DOHH2 (cell line): ENCODE measurements at regions not wholly inside any gene's neighbourhood (a gene's known extent, or its start where the extent isn't known, plus 50 kb on each side); places are given as distances from the start of the nearest gene placed in this dataset.

Source experiments
- H3F3A ChIP-seq: fragments of 200-600 bp; sonication (generic), shearing (Covaris generic); 2 replicates; pipeline ENCODE4 v1.6.0; 2016; ENCODE audit warnings: antibody characterized with exemption, mild to moderate bottlenecking; ENCODE audit not compliant: control insufficient read depth, insufficient read depth
- H3K27ac ChIP-seq: fragments of 200-600 bp; sonication (generic); 2 replicates; pipeline ENCODE4 v1.5.1; 2014; ENCODE audit warnings: low read depth, mild to moderate bottlenecking, low read length, moderate library complexity
- H3K27me3 ChIP-seq: fragments of 200-600 bp; sonication (generic); 2 replicates; pipeline ENCODE4 v1.6.1; 2014; ENCODE audit warnings: mild to moderate bottlenecking, low read length, mixed read lengths; ENCODE audit not compliant: control insufficient read depth
- H3K36me3 ChIP-seq: fragments of 200-600 bp; sonication (generic); 2 replicates; pipeline ENCODE4 v1.6.1; 2014; ENCODE audit warnings: mild to moderate bottlenecking, low read length, moderate library complexity, mixed read lengths; ENCODE audit not compliant: control insufficient read depth
- H3K4me1 ChIP-seq: fragments of 200-600 bp; sonication (generic); 2 replicates; pipeline ENCODE4 v1.6.1; 2014; ENCODE audit warnings: mild to moderate bottlenecking, low read length, mixed read lengths; ENCODE audit not compliant: control insufficient read depth
- H3K4me2 ChIP-seq: fragments of 200-600 bp; sonication (generic); 2 replicates; pipeline ENCODE4 v1.6.0; 2014; ENCODE audit warnings: mild to moderate bottlenecking, low read length, moderate library complexity
- H3K4me3 ChIP-seq: fragments of 200-600 bp; sonication (generic); 2 replicates; pipeline ENCODE4 v1.5.1; 2014; ENCODE audit warnings: mild to moderate bottlenecking, low read length, mixed read lengths
- H3K79me2 ChIP-seq: fragments of 200-600 bp; sonication (generic); 2 replicates; pipeline ENCODE4 v1.6.1; 2014; ENCODE audit warnings: mild to moderate bottlenecking, low read length, mixed read lengths; ENCODE audit not compliant: control insufficient read depth
- H3K9me2 ChIP-seq: fragments of 200-600 bp; sonication (generic); replicated peaks from 2 replicates; pipeline ENCODE4 v1.6.1; 2014; ENCODE audit warnings: mild to moderate bottlenecking, low read length, mixed read lengths; ENCODE audit not compliant: control insufficient read depth
- H3K9me3 ChIP-seq: fragments of 200-600 bp; sonication (generic); 2 replicates; pipeline ENCODE4 v1.6.1; 2014; ENCODE audit warnings: antibody characterized with exemption, low read length, mixed read lengths; ENCODE audit not compliant: control insufficient read depth, insufficient read depth
- H4K20me1 ChIP-seq: fragments of 200-600 bp; sonication (generic); 2 replicates; pipeline ENCODE4 v1.6.0; 2014; ENCODE audit warnings: low read depth, mild to moderate bottlenecking, antibody characterized with exemption, low read length, moderate library complexity; ENCODE audit not compliant: control insufficient read depth, insufficient read depth
- CTCF ChIP-seq: fragments of 200-600 bp; sonication (generic); IDR thresholded peaks from one replicate; pipeline ENCODE4 v1.5.1; 2014; ENCODE audit warnings: antibody characterized with exemption, mild to moderate bottlenecking, low read depth, low read length; ENCODE audit not compliant: poor library complexity, severe bottlenecking
- EZH2phosphoT487 ChIP-seq: fragments of 200-600 bp; sonication (generic); IDR thresholded peaks from 2 replicates; pipeline ENCODE4 v1.6.1; 2017; ENCODE audit warnings: borderline replicate concordance, mild to moderate bottlenecking, antibody characterized with exemption, low read length, moderate library complexity, mixed read lengths

- Histone ChIP-seq H3K9me2 (no peaks in the 10 kb centered on the region), H3F3A (no peaks in the 10 kb centered on the region), H3K79me2 (no peaks in the 10 kb centered on the region), H3K4me1 (no peaks in the 10 kb centered on the region), H3K27me3 (no peaks in the 10 kb centered on the region), H3K4me3 (no peak overlapping the region), H3K9me3 (no peaks in the 10 kb centered on the region), H4K20me1 (no peaks in the 10 kb centered on the region), H3K27ac (no peak overlapping the region), H3K4me2 (no peak overlapping the region), H3K36me3 (no peaks in the 10 kb centered on the region)
- TF ChIP-seq CTCF (no peak), EZH2phosphoT487 (no peak)
Observed at GRCh38 chr17:13359774-13360173, 242.0 kb downstream of the HS3ST3A1 start.

GRCh38 chr17:13355054-13355453, 246.7 kb downstream of the HS3ST3A1 start:
- Histone ChIP-seq H3K9me2 (no peaks in the 10 kb centered on the region), H3K4me1 (no peaks in the 10 kb centered on the region), H4K20me1 (no peaks in the 10 kb centered on the region), H3K36me3 (no peaks in the 10 kb centered on the region), H3K9me3 (no peaks in the 10 kb centered on the region), H3K79me2 (no peaks in the 10 kb centered on the region), H3K27ac (no peak overlapping the region), H3K4me2 (no peak overlapping the region), H3F3A (no peaks in the 10 kb centered on the region), H3K27me3 (no peaks in the 10 kb centered on the region), H3K4me3 (no peak overlapping the region)
- TF ChIP-seq EZH2phosphoT487 (no peak), CTCF (no peak)

GRCh38 chr17:13353590-13353989, 248.1 kb downstream of the HS3ST3A1 start:
- Histone ChIP-seq H3K36me3 (no peaks in the 10 kb centered on the region), H3K9me2 (no peaks in the 10 kb centered on the region), H4K20me1 (no peaks in the 10 kb centered on the region), H3F3A (no peaks in the 10 kb centered on the region), H3K4me2 (no peak overlapping the region), H3K4me1 (no peaks in the 10 kb centered on the region), H3K27ac (no peak overlapping the region), H3K27me3 (no peaks in the 10 kb centered on the region), H3K4me3 (no peak overlapping the region), H3K9me3 (no peaks in the 10 kb centered on the region), H3K79me2 (no peaks in the 10 kb centered on the region)
- TF ChIP-seq EZH2phosphoT487 (no peak), CTCF (no peak)
